HepG2 (cell line): ENCODE measurements at regions not wholly inside any gene's neighbourhood (a gene's known extent, or its start where the extent isn't known, plus 50 kb on each side); places are given as distances from the start of the nearest gene placed in this dataset.

Experiments used
- ATAC-seq: fragments of 200-7000 bp; cut with Tn5 transposase; 3 replicates; pipeline ENCODE4 v1.9.1; 2020; ENCODE audit warnings: mild to moderate bottlenecking, moderate library complexity
- BruUV-seq: library from RNA; stranded (reverse); fragments of 400-500 nt; replicated peaks from 2 replicates; lab custom pipeline; 2021; lab: Mats Ljungman, UMichigan
- CTCF ChIA-PET: fragments of 300-600 bp; formaldehyde crosslinking; extraction: SDS; loops from one replicate; lab custom pipeline; 2021; ENCODE audit warnings: low total read pairs, inconsistent platforms, low intra/inter-chr PET ratio; lab: Yijun Ruan, JAX
- POLR2A ChIA-PET: fragments of 350-600 bp; sonication (Branson Sonifier 250); formaldehyde crosslinking; loops from one replicate; lab custom pipeline; 2020; ENCODE audit warnings: antibody characterized with exemption, inconsistent platforms; lab: Yijun Ruan, JAX
- DNase-seq: peaks from one replicate; pipeline ENCODE4 v3.0.0-alpha.2; 2015; ENCODE audit warnings: low spot score
- FAIRE-seq: peaks from 3 replicates; lab custom pipeline; 2011; peaks lifted over from hg19 to GRCh38; lab: Jason Lieb, UNC
- H2AFZ ChIP-seq: one replicate; pipeline ENCODE4 v1.6.1; 2011; ENCODE audit warnings: low read length, inconsistent platforms
- H3K27ac ChIP-seq: fragments of 300-600 bp; 3 replicates; pipeline ENCODE4 v1.8.0; 2011; ENCODE audit warnings: mixed run types, mild to moderate bottlenecking, mixed read lengths, low read length, inconsistent platforms; ENCODE audit not compliant: insufficient read depth; ENCODE audit errors: extremely low read length
- H3K27me3 ChIP-seq, 2 experiments: fragments of 200-600 bp in 1 of 2; 2 replicates in 1 of 2; 3 replicates in 1 of 2; pipeline versions ENCODE4 v1.6.0 to v1.8.0; 2011; ENCODE audit warnings: low read length in 2 of 2, mild to moderate bottlenecking in 2 of 2, moderate library complexity in 2 of 2, inconsistent platforms in 1 of 2; ENCODE audit not compliant: insufficient read depth in 2 of 2, control insufficient read depth in 1 of 2
- H3K36me3 ChIP-seq, 2 experiments: fragments of 200-600 bp in 1 of 2; replicated peaks in 1 of 2; 2 replicates in 1 of 2; 3 replicates in 1 of 2; pipeline versions ENCODE4 v1.5.1 to v1.8.0; 2011; ENCODE audit warnings: low read length in 2 of 2, inconsistent platforms in 1 of 2; ENCODE audit not compliant: insufficient read depth in 2 of 2, control insufficient read depth in 1 of 2
- H3K4me1 ChIP-seq: 2 replicates; pipeline ENCODE4 v1.5.1; 2012; ENCODE audit warnings: low read length, inconsistent platforms; ENCODE audit not compliant: insufficient read depth
- H3K4me2 ChIP-seq: 2 replicates; pipeline ENCODE4 v1.6.0; 2011; ENCODE audit warnings: low read depth, low read length, inconsistent platforms
- H3K4me3 ChIP-seq, 3 experiments: fragments of 200-600 bp in 1 of 3; sonication (generic), shearing (Covaris generic) in 1 of 3; replicated peaks in 1 of 3; 2 replicates each; pipeline ENCODE4 v1.5.1; 2011 to 2016; ENCODE audit warnings: low read length in 3 of 3, inconsistent platforms in 2 of 3, low read depth in 2 of 3, mild to moderate bottlenecking in 2 of 3, control low read depth in 1 of 3, mixed read lengths in 1 of 3; ENCODE audit not compliant: insufficient read depth in 1 of 3
- H3K79me2 ChIP-seq: one replicate; pipeline ENCODE4 v1.6.1; 2011; ENCODE audit warnings: low read length, inconsistent platforms; ENCODE audit not compliant: insufficient read depth
- H3K9ac ChIP-seq: 2 replicates; pipeline ENCODE4 v1.6.0; 2011; ENCODE audit warnings: mild to moderate bottlenecking, low read depth, low read length, inconsistent platforms; ENCODE audit not compliant: insufficient read depth
- H3K9me3 ChIP-seq: 2 replicates; pipeline ENCODE4 v1.5.1; 2012; ENCODE audit warnings: mild to moderate bottlenecking, low read length
- H4K20me1 ChIP-seq: 2 replicates; pipeline ENCODE4 v1.6.0; 2011; ENCODE audit warnings: inconsistent platforms, mild to moderate bottlenecking, low read length, moderate library complexity; ENCODE audit not compliant: insufficient read depth
- EZH2 ChIP-seq: conservative IDR thresholded peaks from 2 replicates; pipeline ENCODE4 v1.6.1; 2012; ENCODE audit warnings: mild to moderate bottlenecking, low read depth, low read length, moderate library complexity
- FOXA1 ChIP-seq, 2 experiments: fragments of 450-650 bp in 1 of 2; sonication (generic) in 1 of 2; formaldehyde crosslinking in 1 of 2; IDR thresholded peaks; 2 replicates each; pipeline versions ENCODE4 v1.4.0 to v1.6.1; 2016 to 2020; ENCODE audit warnings: missing genetic modification reagents in 1 of 2
- HNF4A ChIP-seq: sonication (generic); formaldehyde crosslinking; IDR thresholded peaks from 2 replicates; pipeline ENCODE4 v1.4.0; 2020; ENCODE audit warnings: missing genetic modification reagents
- KLF16 ChIP-seq, 2 experiments: sonication (generic) in 1 of 2; formaldehyde crosslinking in 1 of 2; IDR thresholded peaks; 2 replicates each; pipeline versions ENCODE4 v1.6.1 to v1.8.0; 2016 to 2023; ENCODE audit warnings: missing genetic modification reagents in 2 of 2, missing compliant biosample characterization in 1 of 2
- NKX3-1 ChIP-seq: sonication (generic); formaldehyde crosslinking; IDR thresholded peaks from 2 replicates; pipeline ENCODE4 v1.5.0; 2020; ENCODE audit warnings: missing genetic modification reagents
- SPEN ChIP-seq: sonication (generic); formaldehyde crosslinking; IDR thresholded peaks from 2 replicates; pipeline ENCODE4 v1.5.1; 2020; ENCODE audit warnings: low read depth, mild to moderate bottlenecking, missing genetic modification reagents
- ZBTB42 ChIP-seq: sonication (generic); formaldehyde crosslinking; IDR thresholded peaks from 2 replicates; pipeline ENCODE4 v1.5.0; 2020; ENCODE audit warnings: mild to moderate bottlenecking, missing genetic modification reagents
- ZBTB7A ChIP-seq: sonication (generic); formaldehyde crosslinking; IDR thresholded peaks from 2 replicates; pipeline ENCODE4 v1.8.0; 2022; ENCODE audit warnings: mild to moderate bottlenecking, missing genetic modification reagents
- ZNF230 ChIP-seq: sonication (generic); formaldehyde crosslinking; IDR thresholded peaks from 2 replicates; pipeline ENCODE4 v1.4.0; 2020; ENCODE audit warnings: mild to moderate bottlenecking, missing genetic modification reagents
- ZNF432 ChIP-seq: sonication (generic); formaldehyde crosslinking; IDR thresholded peaks from 2 replicates; pipeline ENCODE4 v1.5.0; 2020; ENCODE audit warnings: missing genetic modification reagents, mild to moderate bottlenecking, borderline replicate concordance
- ZNF567 ChIP-seq: sonication (generic); formaldehyde crosslinking; IDR thresholded peaks from 2 replicates; pipeline ENCODE4 v1.8.1; 2023; ENCODE audit warnings: mild to moderate bottlenecking, missing genetic modification reagents, borderline replicate concordance
- WGBS: methylation state at CpG from one replicate; pipeline ENCODE4 v1.1.6; 2017; ENCODE audit warnings: low lambda C conversion rate; 5-methylcytosine and 5-hydroxymethylcytosine counted together
- in situ Hi-C: cut with HindIII; loops from 2 replicates; pipeline ENCODE4 v1.10.0; 2017; ENCODE audit warnings: low pct_unique_long_range_greater_than_20kb; ENCODE audit not compliant: extremely low pct_ligation_motif_present
- intact Hi-C: fragments of 100-400 bp; cut with micrococcal nuclease; formaldehyde crosslinking; loops from one replicate; pipeline ENCODE4 v1.10.0; 2022; ENCODE audit not compliant: unreplicated experiment
- TF ChIP-seq, protein P1 (sequence below): sonication (generic); formaldehyde crosslinking; IDR thresholded peaks from 2 replicates; pipeline ENCODE4 v1.4.0; 2020; ENCODE audit warnings: missing genetic modification reagents

DNA sequence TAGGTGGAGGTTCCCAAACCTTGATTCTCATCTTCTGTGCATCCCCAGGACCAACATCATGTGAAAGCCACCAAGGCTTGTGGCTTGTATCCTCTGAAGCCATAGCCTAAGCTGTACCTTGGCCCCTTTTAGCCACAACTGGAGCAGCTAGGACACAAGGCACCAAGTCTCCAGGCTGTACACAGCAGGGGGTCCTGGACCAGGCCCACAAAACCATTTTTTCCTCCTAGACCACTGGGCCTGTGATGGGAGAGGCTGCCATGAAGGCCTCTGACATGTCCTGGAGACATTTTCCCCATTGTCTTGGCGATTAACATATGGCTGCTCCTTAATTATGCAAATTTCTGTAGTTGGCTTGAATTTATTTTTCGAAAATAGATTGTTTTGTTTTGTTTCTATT, 114.8 kb upstream of the LAMA2 start:
- DNase-seq (no peak), ATAC-seq (no peak), FAIRE-seq (no peak)
- CTCF ChIA-PET: no interaction called here
- BruUV-seq: no TSS peak
- no peak overlapping the region for H3K4me3 ChIP-seq
- no peak overlapping the region for H3K4me2 ChIP-seq
- POLR2A ChIA-PET: no interaction called here
- no peaks in the 10 kb centered on the region for H3K79me2 ChIP-seq
- no peaks in the 10 kb centered on the region for H4K20me1 ChIP-seq
- no peaks in the 10 kb centered on the region for H3K36me3 ChIP-seq
- no peak overlapping the region for H2AFZ ChIP-seq
- no peak overlapping the region for H3K9ac ChIP-seq
- H3K27me3 ChIP-seq: no peaks in the 10 kb centered on the region
- no peaks in the 10 kb centered on the region for H3K4me1 ChIP-seq
- intact Hi-C loops: no loop called here
- in situ Hi-C loops: no loop called here
- H3K9me3 ChIP-seq: 0 out of 2 replicates have a peak, but pooled peaks cover 6% of the 10 kb centered on the region
- TF ChIP-seq ZBTB42 (CRISPR knock-in tag) (no peak), ZNF567 (CRISPR knock-in tag) (no peak), HNF4A (no peak), KLF16 (CRISPR knock-in tag; IDR thresholded peaks at IDR 0.05) (no peak), SPEN (CRISPR knock-in tag) (no peak), ZNF432 (no peak), FOXA1 (IDR thresholded peaks at IDR 0.05) (no peak), FOXA1 (CRISPR knock-in tag; IDR thresholded peaks at IDR 0.05) (no peak), ZNF230 (no peak), NKX3-1 (no peak), EZH2 (no peak), ZBTB7A (CRISPR knock-in tag) (no peak)
- TF ChIP-seq, protein P1, sequence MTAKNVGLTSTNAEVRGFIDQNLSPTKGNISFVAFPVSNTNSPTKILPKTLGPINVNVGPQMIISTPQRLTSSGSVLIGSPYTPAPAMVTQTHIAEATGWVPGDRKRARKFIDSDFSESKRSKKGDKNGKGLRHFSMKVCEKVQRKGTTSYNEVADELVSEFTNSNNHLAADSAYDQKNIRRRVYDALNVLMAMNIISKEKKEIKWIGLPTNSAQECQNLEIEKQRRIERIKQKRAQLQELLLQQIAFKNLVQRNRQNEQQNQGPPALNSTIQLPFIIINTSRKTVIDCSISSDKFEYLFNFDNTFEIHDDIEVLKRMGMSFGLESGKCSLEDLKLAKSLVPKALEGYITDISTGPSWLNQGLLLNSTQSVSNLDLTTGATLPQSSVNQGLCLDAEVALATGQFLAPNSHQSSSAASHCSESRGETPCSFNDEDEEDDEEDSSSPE (CRISPR knock-in tag): no peak
- 4% methylated on average over 2 of the region's 2 CpGs for WGBS
- H3K27ac ChIP-seq: no peak overlapping the region
